HepG2 (cell line): ENCODE measurements at regions not wholly inside any gene's neighbourhood (a gene's known extent, or its start where the extent isn't known, plus 50 kb on each side); places are given as distances from the start of the nearest gene placed in this dataset.
A peak's percentile ranks its signal among the peaks of the same experiment; 100 is the strongest.

Source experiments
- BCL6 ChIP-seq: IDR thresholded peaks from 2 replicates; pipeline ENCODE4 v1.6.1; 2016; ENCODE audit warnings: missing genetic modification reagents, missing compliant biosample characterization
- HOXA3 ChIP-seq: sonication (generic); formaldehyde crosslinking; IDR thresholded peaks from 2 replicates; pipeline ENCODE4 v1.5.0; 2020; ENCODE audit warnings: missing genetic modification reagents
- KAT2B ChIP-seq: fragments of 150-350 bp; IDR thresholded peaks from 2 replicates; pipeline ENCODE4 v1.6.1; 2014; ENCODE audit warnings: low read depth, low read length, borderline replicate concordance
- MTA3 ChIP-seq: sonication (generic); formaldehyde crosslinking; IDR thresholded peaks from 2 replicates; pipeline ENCODE4 v1.4.0; 2020; ENCODE audit warnings: missing genetic modification reagents
- PCBP2 ChIP-seq: fragments of 200-400 bp; formaldehyde crosslinking; optimal IDR thresholded peaks from 2 replicates; pipeline ENCODE3; 2018; ENCODE audit warnings: low read length, low read depth; ENCODE audit not compliant: poor library complexity, severe bottlenecking
- RFXAP ChIP-seq: sonication (generic); formaldehyde crosslinking; IDR thresholded peaks from 2 replicates; pipeline ENCODE4 v1.4.0; 2020; ENCODE audit warnings: missing genetic modification reagents, borderline replicate concordance
- SKI ChIP-seq: fragments of 450-650 bp; IDR thresholded peaks from one replicate; pipeline ENCODE4 v1.6.1; 2018; ENCODE audit warnings: mild to moderate bottlenecking; ENCODE audit not compliant: partially characterized antibody
- TMF1 ChIP-seq: sonication (generic); formaldehyde crosslinking; IDR thresholded peaks from 2 replicates; pipeline ENCODE4 v1.8.1; 2022; ENCODE audit warnings: low read depth, missing genetic modification reagents
- YY1 ChIP-seq: IDR thresholded peaks from 2 replicates; pipeline ENCODE4 v1.6.1; 2011; ENCODE audit warnings: low read length, low read depth, moderate library complexity, mild to moderate bottlenecking; ENCODE audit not compliant: insufficient read depth, insufficient replicate concordance
- ZNF468 ChIP-seq: sonication (generic); formaldehyde crosslinking; IDR thresholded peaks from 2 replicates; pipeline ENCODE4 v1.8.0; 2022; ENCODE audit warnings: mild to moderate bottlenecking, moderate library complexity, missing genetic modification reagents
- ZNF563 ChIP-seq: sonication (generic); formaldehyde crosslinking; IDR thresholded peaks from 2 replicates; pipeline ENCODE4 v1.8.0; 2022; ENCODE audit warnings: mild to moderate bottlenecking, moderate library complexity, missing genetic modification reagents
- ZNF775 ChIP-seq: sonication (generic); formaldehyde crosslinking; IDR thresholded peaks from 2 replicates; pipeline ENCODE4 v1.4.0; 2020; ENCODE audit warnings: missing genetic modification reagents, mild to moderate bottlenecking, moderate library complexity, borderline replicate concordance
- ZNF781 ChIP-seq: sonication (generic); formaldehyde crosslinking; IDR thresholded peaks from 2 replicates; pipeline ENCODE4 v1.5.1; 2020; ENCODE audit warnings: borderline replicate concordance, mild to moderate bottlenecking, missing genetic modification reagents; ENCODE audit errors: not compliant biosample characterization
- TF ChIP-seq, protein P1 (sequence below): sonication (generic); formaldehyde crosslinking; IDR thresholded peaks from 2 replicates; pipeline ENCODE4 v1.5.1; 2020; ENCODE audit warnings: missing genetic modification reagents, mild to moderate bottlenecking, borderline replicate concordance
- TF ChIP-seq, protein P2 (sequence below): sonication (generic); formaldehyde crosslinking; IDR thresholded peaks from 2 replicates; pipeline ENCODE4 v1.4.0; 2020; ENCODE audit warnings: mild to moderate bottlenecking, missing genetic modification reagents
- TF ChIP-seq, protein P3 (sequence below): sonication (generic); formaldehyde crosslinking; IDR thresholded peaks from 2 replicates; pipeline ENCODE4 v1.5.1; 2020; ENCODE audit warnings: mild to moderate bottlenecking, missing genetic modification reagents, moderate library complexity
- TF ChIP-seq, protein P4 (sequence below): sonication (generic); formaldehyde crosslinking; conservative IDR thresholded peaks from 2 replicates; pipeline ENCODE4 v1.4.0; 2020; ENCODE audit warnings: missing genetic modification reagents
- TF ChIP-seq, protein P5 (sequence below): sonication (generic); formaldehyde crosslinking; IDR thresholded peaks from 2 replicates; pipeline ENCODE4 v1.4.0; 2020; ENCODE audit warnings: mild to moderate bottlenecking, missing genetic modification reagents, borderline replicate concordance
- TF ChIP-seq, protein P6 (sequence below): sonication (generic); formaldehyde crosslinking; IDR thresholded peaks from 2 replicates; pipeline ENCODE4 v1.5.0; 2020; ENCODE audit warnings: mild to moderate bottlenecking, missing genetic modification reagents, moderate library complexity
- TF ChIP-seq, protein P7 (sequence below): sonication (generic); formaldehyde crosslinking; IDR thresholded peaks from 2 replicates; pipeline ENCODE4 v1.4.0; 2020; ENCODE audit warnings: missing genetic modification reagents, borderline replicate concordance

DNA sequence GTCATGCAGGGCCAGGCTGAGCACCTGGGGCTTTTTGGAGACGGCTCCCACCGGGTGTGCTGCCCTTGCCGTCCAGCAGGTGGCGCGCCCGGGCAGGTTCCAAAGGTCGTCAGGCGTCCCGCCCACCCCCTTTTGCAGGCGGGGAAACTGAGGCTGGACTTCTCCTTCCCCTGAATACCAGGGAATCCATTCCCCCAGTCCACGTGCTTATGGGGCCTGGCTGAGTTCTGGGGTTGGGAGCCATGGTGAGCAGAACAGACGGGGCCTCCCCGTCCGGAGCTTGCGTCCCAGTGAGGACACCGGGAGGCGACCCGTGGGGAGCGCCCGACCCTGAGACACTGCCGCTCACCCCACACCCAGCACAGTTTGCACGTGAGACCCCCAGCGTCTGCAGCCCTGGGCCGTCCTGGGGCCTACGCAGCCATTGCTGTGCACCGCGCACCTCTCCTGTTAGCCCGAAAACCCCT, 51.8 kb upstream of the JPH3 start (continued):
- TF ChIP-seq, protein P1, sequence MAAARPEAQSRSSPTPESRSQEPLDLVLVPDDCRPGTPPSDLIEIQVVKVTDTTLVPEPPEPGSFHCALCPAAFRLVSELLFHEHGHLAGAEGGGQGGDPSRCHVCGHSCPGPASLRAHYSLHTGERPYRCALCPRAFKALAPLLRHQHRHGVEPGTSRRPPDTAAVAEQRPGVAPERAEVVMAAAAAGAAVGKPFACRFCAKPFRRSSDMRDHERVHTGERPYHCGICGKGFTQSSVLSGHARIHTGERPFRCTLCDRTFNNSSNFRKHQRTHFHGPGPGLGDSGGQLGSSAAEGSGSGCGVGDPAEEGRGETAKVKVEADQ: no peak
- TF ChIP-seq YY1: peak; percentile 31
- TF ChIP-seq, protein P2, sequence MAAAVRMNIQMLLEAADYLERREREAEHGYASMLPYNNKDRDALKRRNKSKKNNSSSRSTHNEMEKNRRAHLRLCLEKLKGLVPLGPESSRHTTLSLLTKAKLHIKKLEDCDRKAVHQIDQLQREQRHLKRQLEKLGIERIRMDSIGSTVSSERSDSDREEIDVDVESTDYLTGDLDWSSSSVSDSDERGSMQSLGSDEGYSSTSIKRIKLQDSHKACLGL (CRISPR knock-in tag): 0 out of 2 replicates have a peak, but pooled peaks have one; percentile 49
- TF ChIP-seq MTA3 (CRISPR knock-in tag): no peak
- peak; percentile 44 for TF ChIP-seq HOXA3 (CRISPR knock-in tag)
- TF ChIP-seq SKI: no peak
- TF ChIP-seq, protein P3, sequence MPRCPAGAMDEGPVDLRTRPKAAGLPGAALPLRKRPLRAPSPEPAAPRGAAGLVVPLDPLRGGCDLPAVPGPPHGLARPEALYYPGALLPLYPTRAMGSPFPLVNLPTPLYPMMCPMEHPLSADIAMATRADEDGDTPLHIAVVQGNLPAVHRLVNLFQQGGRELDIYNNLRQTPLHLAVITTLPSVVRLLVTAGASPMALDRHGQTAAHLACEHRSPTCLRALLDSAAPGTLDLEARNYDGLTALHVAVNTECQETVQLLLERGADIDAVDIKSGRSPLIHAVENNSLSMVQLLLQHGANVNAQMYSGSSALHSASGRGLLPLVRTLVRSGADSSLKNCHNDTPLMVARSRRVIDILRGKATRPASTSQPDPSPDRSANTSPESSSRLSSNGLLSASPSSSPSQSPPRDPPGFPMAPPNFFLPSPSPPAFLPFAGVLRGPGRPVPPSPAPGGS (CRISPR knock-in tag): no peak
- TF ChIP-seq, protein P4, sequence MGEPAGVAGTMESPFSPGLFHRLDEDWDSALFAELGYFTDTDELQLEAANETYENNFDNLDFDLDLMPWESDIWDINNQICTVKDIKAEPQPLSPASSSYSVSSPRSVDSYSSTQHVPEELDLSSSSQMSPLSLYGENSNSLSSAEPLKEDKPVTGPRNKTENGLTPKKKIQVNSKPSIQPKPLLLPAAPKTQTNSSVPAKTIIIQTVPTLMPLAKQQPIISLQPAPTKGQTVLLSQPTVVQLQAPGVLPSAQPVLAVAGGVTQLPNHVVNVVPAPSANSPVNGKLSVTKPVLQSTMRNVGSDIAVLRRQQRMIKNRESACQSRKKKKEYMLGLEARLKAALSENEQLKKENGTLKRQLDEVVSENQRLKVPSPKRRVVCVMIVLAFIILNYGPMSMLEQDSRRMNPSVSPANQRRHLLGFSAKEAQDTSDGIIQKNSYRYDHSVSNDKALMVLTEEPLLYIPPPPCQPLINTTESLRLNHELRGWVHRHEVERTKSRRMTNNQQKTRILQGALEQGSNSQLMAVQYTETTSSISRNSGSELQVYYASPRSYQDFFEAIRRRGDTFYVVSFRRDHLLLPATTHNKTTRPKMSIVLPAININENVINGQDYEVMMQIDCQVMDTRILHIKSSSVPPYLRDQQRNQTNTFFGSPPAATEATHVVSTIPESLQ (CRISPR knock-in tag): no peak
- TF ChIP-seq, protein P5, sequence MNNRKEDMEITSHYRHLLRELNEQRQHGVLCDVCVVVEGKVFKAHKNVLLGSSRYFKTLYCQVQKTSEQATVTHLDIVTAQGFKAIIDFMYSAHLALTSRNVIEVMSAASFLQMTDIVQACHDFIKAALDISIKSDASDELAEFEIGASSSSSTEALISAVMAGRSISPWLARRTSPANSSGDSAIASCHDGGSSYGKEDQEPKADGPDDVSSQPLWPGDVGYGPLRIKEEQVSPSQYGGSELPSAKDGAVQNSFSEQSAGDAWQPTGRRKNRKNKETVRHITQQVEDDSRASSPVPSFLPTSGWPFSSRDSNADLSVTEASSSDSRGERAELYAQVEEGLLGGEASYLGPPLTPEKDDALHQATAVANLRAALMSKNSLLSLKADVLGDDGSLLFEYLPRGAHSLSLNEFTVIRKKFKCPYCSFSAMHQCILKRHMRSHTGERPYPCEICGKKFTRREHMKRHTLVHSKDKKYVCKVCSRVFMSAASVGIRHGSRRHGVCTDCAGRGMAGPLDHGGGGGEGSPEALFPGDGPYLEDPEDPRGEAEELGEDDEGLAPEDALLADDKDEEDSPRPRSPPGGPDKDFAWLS (CRISPR knock-in tag): no peak; the same call in 1 of the 2 replicates
- peak; percentile 29 for TF ChIP-seq ZNF781 (CRISPR knock-in tag)
- no peak for TF ChIP-seq ZNF468 (CRISPR knock-in tag)
- no peak for TF ChIP-seq KAT2B
- TF ChIP-seq, protein P6, sequence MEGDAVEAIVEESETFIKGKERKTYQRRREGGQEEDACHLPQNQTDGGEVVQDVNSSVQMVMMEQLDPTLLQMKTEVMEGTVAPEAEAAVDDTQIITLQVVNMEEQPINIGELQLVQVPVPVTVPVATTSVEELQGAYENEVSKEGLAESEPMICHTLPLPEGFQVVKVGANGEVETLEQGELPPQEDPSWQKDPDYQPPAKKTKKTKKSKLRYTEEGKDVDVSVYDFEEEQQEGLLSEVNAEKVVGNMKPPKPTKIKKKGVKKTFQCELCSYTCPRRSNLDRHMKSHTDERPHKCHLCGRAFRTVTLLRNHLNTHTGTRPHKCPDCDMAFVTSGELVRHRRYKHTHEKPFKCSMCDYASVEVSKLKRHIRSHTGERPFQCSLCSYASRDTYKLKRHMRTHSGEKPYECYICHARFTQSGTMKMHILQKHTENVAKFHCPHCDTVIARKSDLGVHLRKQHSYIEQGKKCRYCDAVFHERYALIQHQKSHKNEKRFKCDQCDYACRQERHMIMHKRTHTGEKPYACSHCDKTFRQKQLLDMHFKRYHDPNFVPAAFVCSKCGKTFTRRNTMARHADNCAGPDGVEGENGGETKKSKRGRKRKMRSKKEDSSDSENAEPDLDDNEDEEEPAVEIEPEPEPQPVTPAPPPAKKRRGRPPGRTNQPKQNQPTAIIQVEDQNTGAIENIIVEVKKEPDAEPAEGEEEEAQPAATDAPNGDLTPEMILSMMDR (CRISPR knock-in tag): peak; percentile 90
- TF ChIP-seq RFXAP (CRISPR knock-in tag): 0 out of 2 replicates have a peak, but pooled peaks have one; percentile 52
- TF ChIP-seq BCL6 (CRISPR knock-in tag): no peak
- TF ChIP-seq, protein P7, sequence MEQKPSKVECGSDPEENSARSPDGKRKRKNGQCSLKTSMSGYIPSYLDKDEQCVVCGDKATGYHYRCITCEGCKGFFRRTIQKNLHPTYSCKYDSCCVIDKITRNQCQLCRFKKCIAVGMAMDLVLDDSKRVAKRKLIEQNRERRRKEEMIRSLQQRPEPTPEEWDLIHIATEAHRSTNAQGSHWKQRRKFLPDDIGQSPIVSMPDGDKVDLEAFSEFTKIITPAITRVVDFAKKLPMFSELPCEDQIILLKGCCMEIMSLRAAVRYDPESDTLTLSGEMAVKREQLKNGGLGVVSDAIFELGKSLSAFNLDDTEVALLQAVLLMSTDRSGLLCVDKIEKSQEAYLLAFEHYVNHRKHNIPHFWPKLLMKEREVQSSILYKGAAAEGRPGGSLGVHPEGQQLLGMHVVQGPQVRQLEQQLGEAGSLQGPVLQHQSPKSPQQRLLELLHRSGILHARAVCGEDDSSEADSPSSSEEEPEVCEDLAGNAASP (CRISPR knock-in tag): 0 out of 2 replicates have a peak, but pooled peaks have one; percentile 45
- no peak for TF ChIP-seq TMF1
- no peak for TF ChIP-seq PCBP2
- TF ChIP-seq ZNF775 (CRISPR knock-in tag): no peak
- TF ChIP-seq ZNF563 (CRISPR knock-in tag): no peak
